K562 (cell line): ENCODE measurements at regions not wholly inside any gene's neighbourhood (a gene's known extent, or its start where the extent isn't known, plus 50 kb on each side); places are given as distances from the start of the nearest gene placed in this dataset.

ENCODE experiments used
- ATAC-seq: fragments of 200-7000 bp; cut with Tn5 transposase; 3 replicates; pipeline ENCODE4 v1.9.1; 2020; ENCODE audit warnings: moderate library complexity
- BruUV-seq: library from RNA; stranded (reverse); fragments of 400-500 nt; replicated peaks from 2 replicates; lab custom pipeline; 2021; lab: Mats Ljungman, UMichigan
- CTCF ChIA-PET: fragments of 300-600 bp; formaldehyde crosslinking; extraction: SDS; loops from one replicate; lab custom pipeline; 2021; ENCODE audit warnings: low intra/inter-chr PET ratio; lab: Yijun Ruan, JAX
- POLR2A ChIA-PET: fragments of 300-600, 350-650 bp; sonication (Branson Sonifier 250); formaldehyde crosslinking; extraction: SDS; loops from one replicate; lab custom pipeline; 2021; ENCODE audit warnings: antibody characterized with exemption, inconsistent platforms; lab: Yijun Ruan, JAX
- DNase-seq, 4 experiments: peaks; one replicate each; pipeline versions ENCODE4 v3.0.0 to v3.0.0-alpha.2; 2011 to 2018; ENCODE audit warnings: low spot score in 3 of 4, mixed read lengths in 3 of 4; ENCODE audit errors: extremely low read depth in 1 of 4
- FAIRE-seq: peaks from 2 replicates; lab custom pipeline; 2011; peaks lifted over from hg19 to GRCh38; lab: Jason Lieb, UNC
- H2AFZ ChIP-seq: 2 replicates; pipeline ENCODE4 v1.6.0; 2011; ENCODE audit warnings: low read depth, low read length, control low read depth, inconsistent platforms
- H3K27ac ChIP-seq: fragments of 200-600 bp; 3 replicates; pipeline ENCODE4 v1.8.0; 2011; ENCODE audit warnings: low read depth, mild to moderate bottlenecking, control low read depth, inconsistent platforms, low read length, moderate library complexity, mixed read lengths; ENCODE audit errors: extremely low read depth
- H3K27me3 ChIP-seq, 2 experiments: fragments of 300-600 bp in 1 of 2; 2 replicates in 1 of 2; 3 replicates in 1 of 2; pipeline versions ENCODE4 v1.6.0 to v1.8.0; 2011; ENCODE audit warnings: inconsistent platforms in 2 of 2, low read length in 2 of 2, mild to moderate bottlenecking in 1 of 2, mixed read lengths in 1 of 2, moderate library complexity in 1 of 2; ENCODE audit not compliant: control insufficient read depth in 2 of 2, insufficient read depth in 2 of 2
- H3K36me3 ChIP-seq: fragments of 300-600 bp; 3 replicates; pipeline ENCODE4 v1.8.0; 2011; ENCODE audit warnings: mild to moderate bottlenecking, low read length, inconsistent platforms; ENCODE audit not compliant: control insufficient read depth, insufficient read depth
- H3K4me1 ChIP-seq, 2 experiments: fragments of 200-600 bp in 1 of 2; replicated peaks in 1 of 2; 2 replicates in 1 of 2; 3 replicates in 1 of 2; pipeline versions ENCODE4 v1.5.1 to v1.8.0; 2011; ENCODE audit warnings: inconsistent platforms in 2 of 2, low read length in 2 of 2, mild to moderate bottlenecking in 1 of 2, mixed read lengths in 1 of 2, moderate library complexity in 1 of 2; ENCODE audit not compliant: control insufficient read depth in 2 of 2, insufficient read depth in 2 of 2
- H3K4me2 ChIP-seq: 2 replicates; pipeline ENCODE4 v1.6.1; 2011; ENCODE audit warnings: low read length, control low read depth, inconsistent platforms, mixed read lengths; ENCODE audit not compliant: insufficient read depth
- H3K4me3 ChIP-seq: fragments of 200-600 bp; sonication (generic), shearing (Covaris generic); 2 replicates; pipeline ENCODE4 v1.5.1; 2016; ENCODE audit warnings: control low read depth, inconsistent platforms
- H3K79me2 ChIP-seq: fragments of 200-600 bp; 3 replicates; pipeline ENCODE4 v1.8.0; 2011; ENCODE audit warnings: low read length, inconsistent platforms; ENCODE audit not compliant: control insufficient read depth, insufficient read depth
- H3K9ac ChIP-seq, 2 experiments: 2 replicates each; pipeline versions ENCODE4 v1.6.0 to v1.6.1; 2011; ENCODE audit warnings: low read depth in 2 of 2, low read length in 2 of 2, control low read depth in 1 of 2, inconsistent platforms in 1 of 2, mild to moderate bottlenecking in 1 of 2, mixed read lengths in 1 of 2; ENCODE audit not compliant: insufficient read depth in 1 of 2
- H3K9me1 ChIP-seq: one replicate; pipeline ENCODE4 v1.6.0; 2011; ENCODE audit warnings: inconsistent platforms, mild to moderate bottlenecking, low read length, moderate library complexity; ENCODE audit not compliant: control insufficient read depth, insufficient read depth
- H3K9me3 ChIP-seq: replicated peaks from 2 replicates; pipeline ENCODE4 v1.5.1; 2011; ENCODE audit warnings: low read depth, low read length, inconsistent platforms; ENCODE audit not compliant: control insufficient read depth, insufficient read depth
- H4K20me1 ChIP-seq: replicated peaks from 2 replicates; pipeline ENCODE4 v1.6.1; 2011; ENCODE audit warnings: low read length, inconsistent platforms, mixed read lengths; ENCODE audit not compliant: control insufficient read depth, insufficient read depth
- ATF1 ChIP-seq, 2 experiments: fragments of 450-650 bp in 1 of 2; IDR thresholded peaks; 2 replicates each; pipeline ENCODE4 v1.6.1; 2016; ENCODE audit warnings: missing compliant biosample characterization in 1 of 2, missing genetic modification characterization in 1 of 2
- BRD4 ChIP-seq: fragments of 200-600 bp; sonication (generic); IDR thresholded peaks from 2 replicates; pipeline ENCODE4 v1.6.1; 2017; ENCODE audit warnings: inconsistent platforms
- CEBPG ChIP-seq, 3 experiments: fragments of 200-800 bp in 1 of 3; sonication (Bioruptor generic) in 1 of 3; sonication (generic) in 1 of 3; formaldehyde crosslinking in 1 of 3; IDR thresholded peaks in 2 of 3; conservative IDR thresholded peaks in 1 of 3; 2 replicates each; pipeline versions ENCODE4 v1.6.1 to v1.8.0; 2016 to 2022; ENCODE audit warnings: missing compliant biosample characterization in 2 of 3, missing genetic modification characterization in 2 of 3, mild to moderate bottlenecking in 1 of 3, missing genetic modification reagents in 1 of 3
- E2F5 ChIP-seq: sonication (generic); formaldehyde crosslinking; IDR thresholded peaks from 2 replicates; pipeline ENCODE4 v1.8.0; 2022; ENCODE audit warnings: mild to moderate bottlenecking, missing genetic modification reagents
- E2F8 ChIP-seq: fragments of 450-650 bp; IDR thresholded peaks from 2 replicates; pipeline ENCODE4 v1.7.1; 2018; ENCODE audit warnings: mild to moderate bottlenecking, low read depth; ENCODE audit not compliant: partially characterized antibody
- ERF ChIP-seq: fragments of 450-650 bp; formaldehyde crosslinking; IDR thresholded peaks from 2 replicates; pipeline ENCODE4 v1.4.0; 2020; ENCODE audit warnings: mild to moderate bottlenecking, mixed read lengths
- GTF2A2 ChIP-seq: IDR thresholded peaks from 2 replicates; pipeline ENCODE4 v1.6.1; 2016; ENCODE audit warnings: mild to moderate bottlenecking, missing genetic modification characterization, missing compliant biosample characterization
- NR3C1 ChIP-seq: sonication (generic); formaldehyde crosslinking; IDR thresholded peaks from 2 replicates; pipeline ENCODE4 v1.8.1; 2022; ENCODE audit warnings: missing genetic modification reagents
- PRDM10 ChIP-seq: fragments of 450-650 bp; IDR thresholded peaks from 2 replicates; pipeline ENCODE4 v1.6.1; 2018; ENCODE audit not compliant: partially characterized antibody
- STAT5A ChIP-seq: IDR thresholded peaks from 2 replicates; pipeline ENCODE4 v1.6.1; 2012; ENCODE audit warnings: low read length, inconsistent platforms, borderline replicate concordance
- THRAP3 ChIP-seq: fragments of 450-650 bp; IDR thresholded peaks from 2 replicates; pipeline ENCODE4 v1.6.1; 2016; ENCODE audit warnings: mild to moderate bottlenecking, inconsistent platforms, borderline replicate concordance
- TRIM24 ChIP-seq, 2 experiments: fragments of 450-650 bp; IDR thresholded peaks; 2 replicates each; pipeline ENCODE4 v1.6.1; 2016
- ZFP36 ChIP-seq: fragments of 150-350 bp; IDR thresholded peaks from 2 replicates; pipeline ENCODE4 v1.6.1; 2018; ENCODE audit warnings: low read length, low read depth; ENCODE audit not compliant: partially characterized antibody
- ZNF561 ChIP-seq: fragments of 450-650 bp; formaldehyde crosslinking; conservative IDR thresholded peaks from 2 replicates; pipeline ENCODE4 v1.4.0; 2020; ENCODE audit warnings: mild to moderate bottlenecking, moderate library complexity
- ZNF764 ChIP-seq: fragments of 250-450 bp; sonication (Bioruptor Pico); IDR thresholded peaks from 2 replicates; pipeline ENCODE4 v1.4.0; 2020; ENCODE audit warnings: low read depth, mild to moderate bottlenecking, moderate library complexity
- ZSCAN29 ChIP-seq: fragments of 450-650 bp; IDR thresholded peaks from 2 replicates; pipeline ENCODE4 v1.6.1; 2017
- WGBS: fragments of 100-300 bp; shearing (Covaris generic); methylation state at CpG from one replicate; pipeline ENCODE4 v1.1.6; 2016; ENCODE audit warnings: low coverage, mixed read lengths; ENCODE audit not compliant: insufficient coverage; ENCODE audit errors: missing lambda C conversion rate; 5-methylcytosine and 5-hydroxymethylcytosine counted together
- in situ Hi-C: fragments of 300-500 bp; cut with MboI; formaldehyde crosslinking; loops from 4 replicates; pipeline ENCODE4 v1.15.0; 2018; ENCODE audit warnings: inconsistent platforms, mixed read lengths
- intact Hi-C: fragments of 100-400 bp; cut with micrococcal nuclease; formaldehyde crosslinking; loops from 2 replicates; pipeline ENCODE4 v1.14.2; 2022

GRCh38 chr12:46674129-46674528, 151.7 kb downstream of the SLC38A4 start:
- CTCF ChIA-PET = no interaction called here
- Histone ChIP-seq H3K27me3 (no peaks in the 10 kb centered on the region), H3K9ac (no peak overlapping the region), H3K79me2 (no peaks in the 10 kb centered on the region), H3K4me2 (no peak overlapping the region), H3K27ac (no peak overlapping the region), H4K20me1 (no peaks in the 10 kb centered on the region), H3K4me1 (no peaks in the 10 kb centered on the region; a peak in 1 of 5 replicates), H3K9me1 (no peaks in the 10 kb centered on the region), H2AFZ (no peak overlapping the region), H3K4me3 (no peak overlapping the region), H3K36me3 (no peaks in the 10 kb centered on the region), H3K9me3 (no peaks in the 10 kb centered on the region)
- DNase-seq (no peak), FAIRE-seq (no peak), ATAC-seq (no peak)
- BruUV-seq = no TSS peak
- in situ Hi-C loops (no loop called here), intact Hi-C loops (no loop called here)
- POLR2A ChIA-PET = interaction anchor here (1.2 kb wide), 1 partner anchor 16 kb away, joined by 3 read pairs; no protein-coding TSS in a partner anchor
- 10% methylated on average over 1 of the region's 1 CpG for WGBS
- no peak for TF ChIP-seq ATF1 (CRISPR knock-in tag; IDR thresholded peaks at IDR 0.05)
- no peak for TF ChIP-seq ATF1 (tag; IDR thresholded peaks at IDR 0.05)
- no peak for TF ChIP-seq TRIM24 (IDR thresholded peaks at IDR 0.05)
- TF ChIP-seq ZNF561 (CRISPR knock-in tag) = no peak
- no peak for TF ChIP-seq BRD4
- TF ChIP-seq ZNF764 (CRISPR knock-in tag) = no peak
- no peak for TF ChIP-seq PRDM10
- TF ChIP-seq ERF = no peak
- TF ChIP-seq GTF2A2 (tag) = no peak
- TF ChIP-seq E2F8 = no peak
- TF ChIP-seq CEBPG (CRISPR knock-in tag; IDR thresholded peaks at IDR 0.05) = no peak
- TF ChIP-seq CEBPG (tag; conservative IDR thresholded peaks at IDR 0.05 in 1 of 2, IDR thresholded peaks at IDR 0.05 in 1 of 2) = no peak
- TF ChIP-seq THRAP3 = no peak
- no peak for TF ChIP-seq ZSCAN29
- no peak for TF ChIP-seq ZFP36
- TF ChIP-seq E2F5 = no peak
- no peak for TF ChIP-seq NR3C1
- no peak for TF ChIP-seq STAT5A
